ENCODE measurements at regions not wholly inside any gene's neighbourhood (a gene's known extent, or its start where the extent isn't known, plus 50 kb on each side); places are given as distances from the start of the nearest gene placed in this dataset.

DNA sequence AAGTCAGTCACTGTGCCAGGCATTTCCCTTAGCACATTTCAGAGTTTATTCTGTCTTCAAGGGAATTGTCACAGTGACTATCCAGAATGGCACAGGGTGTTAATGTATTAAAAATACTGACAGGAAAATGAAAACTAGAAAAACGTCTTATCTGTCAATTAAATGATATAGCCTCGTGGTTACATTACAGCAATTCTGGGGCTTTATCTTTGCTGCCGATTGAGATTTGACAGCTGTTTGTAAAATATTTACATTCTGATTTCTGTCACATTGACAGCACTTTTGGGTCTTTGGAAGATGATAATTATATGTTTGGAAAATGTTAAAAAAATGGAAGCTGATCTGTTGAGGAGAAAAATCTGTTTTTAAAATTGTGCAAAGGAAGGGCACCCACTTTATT is 250.0 kb downstream of the CHRM3 start:
- no peak for TF ChIP-seq RAD21 (IDR thresholded peaks at IDR 0.05 in 1 of 2, conservative IDR thresholded peaks at IDR 0.05 in 1 of 2; ENCODE audit: low read depth in 2 of 2, low read length in 2 of 2)
- no peak for TF ChIP-seq EZH2 (IDR thresholded peaks at IDR 0.05; ENCODE audit: low read depth, low read length, severe bottlenecking)
- no peak for TF ChIP-seq TEAD4 (IDR thresholded peaks at IDR 0.05; ENCODE audit: low read depth, low read length)
- TF ChIP-seq BRCA1 (IDR thresholded peaks at IDR 0.05; ENCODE audit: low read depth, low read length), result no peak

All from H1 (cell line).